HG03280 (cell line): ENCODE measurements at regions not wholly inside any gene's neighbourhood (a gene's known extent, or its start where the extent isn't known, plus 50 kb on each side); places are given as distances from the start of the nearest gene placed in this dataset.
"Not testable (repeated sequence)": the region's sequence is repeated elsewhere in the genome, so short reads cannot be mapped to it uniquely, and the experiment has no call there.

Experiments used
- ATAC-seq: cut with Tn5 transposase; IDR thresholded peaks from one replicate; pipeline ENCODE4 v1.9.1; 2021; ENCODE audit warnings: mild to moderate bottlenecking, moderate library complexity; ENCODE audit not compliant: unreplicated experiment

DNA sequence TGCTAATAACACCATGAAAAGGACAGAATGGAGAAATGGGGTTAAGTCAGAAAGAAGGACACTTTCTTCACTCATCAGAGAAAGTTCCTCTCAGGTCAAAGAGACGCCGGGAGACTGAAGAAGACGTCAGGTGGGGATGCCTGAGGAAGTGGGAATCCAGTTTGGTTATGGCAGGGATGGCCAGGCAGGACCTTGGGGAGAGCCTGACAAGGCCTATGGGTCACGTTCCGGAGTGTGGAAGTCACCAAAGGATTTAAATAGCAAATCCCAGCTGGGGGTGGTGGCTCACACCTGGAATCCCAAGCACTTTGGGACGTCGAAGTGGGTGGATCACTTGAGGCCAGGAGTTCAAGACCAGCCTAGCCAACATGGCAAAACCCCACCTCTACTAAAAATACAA, 432.7 kb upstream of the SMIM21 start:
- no peak for ATAC-seq

DNA sequence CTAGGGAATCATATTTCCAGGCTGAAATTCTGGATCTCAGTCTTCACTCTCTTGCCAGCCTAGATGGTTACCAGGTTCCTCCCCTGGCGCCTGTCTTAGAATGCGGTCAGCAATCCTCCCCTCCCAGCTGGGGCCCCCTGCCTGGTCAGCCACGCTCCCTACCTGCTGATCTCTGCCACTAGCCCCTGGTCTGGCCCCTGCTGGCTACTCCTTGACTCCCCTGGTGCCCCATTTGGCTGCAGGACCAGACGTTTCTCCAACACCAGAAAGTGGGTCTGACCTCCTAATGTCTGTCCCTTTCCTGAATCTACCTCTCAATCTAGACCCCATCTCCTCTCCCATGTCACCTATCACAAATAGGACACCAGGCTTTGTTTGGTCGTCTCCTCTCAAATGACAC, 432.0 kb upstream of the SMIM21 start:
- ATAC-seq = no peak

- ATAC-seq = no peak
Measured at GRCh38 chr18:75858754-75859153, 431.3 kb upstream of the SMIM21 start.

DNA sequence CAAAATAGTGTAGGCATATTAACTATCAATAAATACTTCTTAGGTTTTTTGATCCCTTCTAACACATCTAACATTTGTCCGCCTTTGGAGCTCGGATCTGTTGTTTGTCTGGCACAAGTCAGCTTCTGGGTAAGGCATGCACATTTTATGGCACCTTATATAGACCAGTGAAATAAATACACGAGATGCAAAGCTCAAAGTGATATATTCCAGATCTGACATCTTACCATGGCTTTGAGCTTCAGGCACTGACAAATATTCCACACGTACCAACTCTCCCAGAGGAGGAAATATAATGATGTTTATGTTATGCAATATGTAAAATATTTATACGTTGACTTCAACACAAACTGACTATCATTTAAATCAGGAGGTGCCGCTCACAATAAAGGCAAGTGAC, 430.1 kb upstream of the SMIM21 start:
- no peak for ATAC-seq

DNA sequence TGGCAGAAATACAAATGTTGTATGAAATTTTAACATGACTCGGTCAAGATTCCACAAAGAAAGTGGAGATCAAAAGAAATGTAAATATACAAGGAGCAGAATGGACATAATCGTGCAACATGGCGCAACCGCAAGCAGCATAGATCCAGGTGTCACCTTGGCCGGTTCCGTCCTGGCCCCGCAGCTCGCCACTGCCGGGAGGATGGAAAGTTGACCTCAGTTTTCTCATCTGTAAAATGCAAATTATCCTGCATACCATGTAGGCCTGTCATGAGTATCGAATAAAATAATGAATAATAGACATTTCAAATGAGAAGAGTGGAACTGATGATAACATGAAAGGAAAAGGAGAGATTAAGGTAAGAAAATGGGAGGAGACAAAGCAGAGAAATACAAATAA, 427.3 kb upstream of the SMIM21 start:
- no peak for ATAC-seq

- no peak for ATAC-seq
Measured at GRCh38 chr18:75854174-75854573, 426.7 kb upstream of the SMIM21 start.

GRCh38 chr18:75846321-75846720, 418.8 kb upstream of the SMIM21 start:
- no peak for ATAC-seq

- no peak for ATAC-seq
Measured at GRCh38 chr18:75845413-75845812, 417.9 kb upstream of the SMIM21 start.

DNA sequence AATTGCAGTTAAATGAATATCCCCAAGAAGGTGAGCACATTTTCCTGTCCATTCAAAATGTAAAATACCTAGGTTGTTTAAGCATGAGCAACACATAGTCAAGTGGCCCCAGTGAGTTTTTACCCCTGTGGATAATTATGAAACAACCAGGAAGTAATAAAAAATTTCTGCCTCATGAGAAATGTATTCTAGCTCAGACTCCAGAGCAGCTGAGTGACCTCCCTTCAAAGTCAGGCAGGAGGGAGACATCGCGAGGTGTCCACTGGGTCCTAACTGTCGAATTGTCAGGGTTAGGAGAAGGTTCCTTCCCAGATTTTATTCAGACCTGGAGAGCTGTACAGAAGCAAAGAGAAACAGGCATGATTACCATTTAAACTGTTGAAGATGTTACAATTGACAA, 416.6 kb upstream of the SMIM21 start:
- ATAC-seq = no peak

GRCh38 chr18:75840131-75840530, 412.6 kb upstream of the SMIM21 start:
- ATAC-seq = no peak

GRCh38 chr18:75839686-75840085, 412.2 kb upstream of the SMIM21 start:
- not testable (repeated sequence) for ATAC-seq

GRCh38 chr18:75839041-75839440, 411.5 kb upstream of the SMIM21 start:
- ATAC-seq = no peak

DNA sequence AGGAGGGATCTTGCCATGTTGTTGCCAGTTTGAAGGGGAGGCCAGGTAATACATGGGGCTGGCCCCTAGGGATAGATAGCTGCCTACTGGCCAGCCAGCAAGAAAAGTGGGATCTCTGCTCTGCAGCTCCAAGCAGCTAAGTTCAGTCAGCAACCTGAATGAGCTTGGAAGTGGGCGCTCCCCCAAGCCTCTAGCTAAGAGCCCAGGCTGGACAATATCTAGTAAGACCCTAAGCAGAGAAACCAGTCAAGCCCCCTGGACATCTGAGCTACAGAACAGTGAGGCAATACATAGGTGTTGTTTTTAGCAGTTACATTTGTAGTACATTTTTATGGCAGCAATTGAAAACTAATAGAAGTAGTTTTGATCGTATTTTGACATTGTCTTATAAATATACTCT, 409.8 kb upstream of the SMIM21 start:
- ATAC-seq = no peak

- ATAC-seq = no peak
Measured at GRCh38 chr18:75836516-75836915, 409.0 kb upstream of the SMIM21 start.

DNA sequence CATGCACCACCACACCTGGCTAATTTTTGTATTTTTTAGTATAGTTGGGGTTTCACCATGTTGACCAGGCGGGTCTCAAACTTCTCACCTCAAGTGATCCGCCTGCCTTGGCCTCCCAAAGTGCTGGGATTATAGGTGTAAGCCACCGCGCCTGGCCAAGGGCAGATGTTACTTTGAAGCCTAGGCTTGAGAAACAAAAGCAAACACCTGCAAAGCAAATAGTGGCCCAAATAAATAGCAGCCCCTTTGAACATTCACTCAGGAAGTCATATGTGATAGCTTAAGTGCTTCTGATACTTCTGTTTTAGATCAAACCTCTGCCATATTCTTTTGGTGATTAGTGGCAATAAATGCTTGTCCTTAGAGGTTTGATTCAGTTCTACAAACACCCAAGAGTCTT, 404.5 kb upstream of the SMIM21 start:
- no peak for ATAC-seq

- ATAC-seq = no peak
Measured at GRCh38 chr18:75830828-75831227, 403.3 kb upstream of the SMIM21 start.

DNA sequence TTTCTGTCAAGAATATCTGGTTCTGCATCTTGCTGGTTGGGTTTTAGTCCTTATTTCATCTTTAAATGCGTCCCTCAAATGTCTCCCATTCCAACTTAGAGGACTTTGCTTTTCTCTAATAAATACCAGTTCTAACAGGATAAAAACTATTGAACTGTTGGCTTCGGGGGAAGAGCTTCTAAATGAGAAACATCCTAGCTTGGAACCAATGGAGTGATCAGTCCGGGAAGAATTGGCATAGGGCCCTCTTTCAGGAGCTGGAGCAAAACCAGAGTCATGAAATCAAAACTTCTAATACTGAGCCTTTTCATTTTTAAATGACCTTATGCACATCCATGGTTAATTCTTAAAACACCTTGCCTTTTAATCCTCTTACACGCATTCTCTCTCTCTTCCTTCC, 401.6 kb upstream of the SMIM21 start:
- no peak for ATAC-seq

DNA sequence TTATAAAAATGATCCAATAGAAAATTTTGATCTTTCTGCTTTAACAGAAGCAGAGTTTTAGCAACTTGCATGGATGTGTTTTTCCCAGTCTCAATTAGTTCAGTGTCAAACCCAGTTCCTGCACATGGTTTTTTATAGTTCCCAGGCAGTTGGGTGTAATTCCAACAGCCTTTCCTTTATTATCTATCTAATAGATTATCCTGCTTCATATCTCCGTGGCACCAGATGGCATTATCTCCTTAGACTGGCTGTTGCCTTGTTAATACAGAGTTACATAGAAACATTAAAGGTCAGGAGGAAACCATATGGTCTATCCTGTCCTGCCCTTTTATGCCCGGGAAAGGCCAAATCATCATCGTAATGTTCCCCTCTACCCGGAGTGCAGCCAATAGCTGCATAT, 400.9 kb upstream of the SMIM21 start:
- ATAC-seq = no peak

- no peak for ATAC-seq
Measured at GRCh38 chr18:75827751-75828287, 400.3 kb upstream of the SMIM21 start.

- ATAC-seq = no peak
Measured at GRCh38 chr18:75824661-75825060, 397.2 kb upstream of the SMIM21 start.

- ATAC-seq = no peak
Measured at GRCh38 chr18:75823471-75823870, 396.0 kb upstream of the SMIM21 start.

GRCh38 chr18:75818383-75818782, 390.9 kb upstream of the SMIM21 start:
- ATAC-seq = no peak

DNA sequence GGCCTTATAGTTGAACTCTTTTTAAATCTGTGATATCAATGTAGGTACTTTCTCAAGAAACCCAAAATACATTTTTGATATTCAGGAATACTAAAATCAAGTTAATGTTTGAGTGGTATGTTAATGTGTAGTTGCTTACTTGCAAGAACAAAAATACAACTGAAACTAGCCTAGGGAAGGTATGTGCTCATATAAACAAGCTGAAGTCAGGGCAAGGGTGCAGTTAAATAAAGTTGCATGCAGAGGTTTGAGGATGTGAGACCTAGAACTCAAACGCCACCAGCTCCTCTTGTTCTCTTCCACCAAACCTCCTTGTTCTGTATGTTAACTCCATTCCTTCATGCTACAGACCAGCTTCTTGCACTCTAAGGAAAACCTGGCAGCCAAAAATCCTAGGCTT, 388.3 kb upstream of the SMIM21 start:
- ATAC-seq = no peak

DNA sequence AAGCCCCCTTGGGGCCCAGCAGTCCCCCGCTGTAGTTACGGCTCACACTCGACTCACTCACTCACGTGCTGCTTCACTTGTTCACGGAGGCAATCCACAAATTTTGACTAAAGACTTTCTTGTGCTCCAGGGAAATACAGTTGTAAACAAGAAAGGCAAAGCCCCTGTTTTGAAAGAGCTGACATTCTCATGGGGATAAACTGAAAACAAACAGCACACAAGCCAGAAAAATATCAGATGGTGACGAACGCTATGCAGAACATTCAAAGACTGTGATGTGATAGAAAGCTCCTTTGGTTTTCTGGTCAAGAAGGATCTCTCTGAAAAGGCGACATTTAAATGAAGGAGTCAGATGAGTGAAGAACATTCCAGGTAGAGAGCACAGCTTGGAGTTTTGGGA, 385.3 kb upstream of the SMIM21 start:
- no peak for ATAC-seq
